ENCODE measurements at regions not wholly inside any gene's neighbourhood (a gene's known extent, or its start where the extent isn't known, plus 50 kb on each side); places are given as distances from the start of the nearest gene placed in this dataset.
"Not testable (repeated sequence)": the region's sequence is repeated elsewhere in the genome, so short reads cannot be mapped to it uniquely, and the experiment has no call there.

GRCh38 chr4:164676152-164676551 is 77.8 kb upstream of the SMIM31 start:
- H3K27ac ChIP-seq (ENCODE audit: low read depth, low read length); H3K4me3 ChIP-seq (ENCODE audit: low read length); H3K36me3 Mint-ChIP-seq; H3K4me3 Mint-ChIP-seq; H3K4me1 ChIP-seq (ENCODE audit: control insufficient read depth in 2 of 2, insufficient read depth in 2 of 2, low read length in 2 of 2); H3K9me3 Mint-ChIP-seq; ATAC-seq; DNase-seq; H3K4me1 Mint-ChIP-seq; H3K9me3 ChIP-seq (ENCODE audit: control insufficient read depth in 2 of 3, low read length in 3 of 3); H3K27me3 ChIP-seq (ENCODE audit: control insufficient read depth in 2 of 2, insufficient read depth in 2 of 2, low read length in 2 of 2); CTCF ChIA-PET; H3K27ac Mint-ChIP-seq; H3K36me3 ChIP-seq (ENCODE audit: control insufficient read depth in 2 of 3, insufficient read depth in 3 of 3, low read length in 3 of 3); H3K27me3 Mint-ChIP-seq; POLR2A ChIA-PET: not testable (repeated sequence)
- intact Hi-C loops (cut with micrococcal nuclease) = loop anchor here in 1 of 2 donors (5.0 kb wide), 1 partner anchor 1494 kb away; no protein-coding TSS in a partner anchor

- Mint-ChIP-seq H3K36me3 (no peaks in the 10 kb centered on the region), H3K9me3 (peaks cover 0 to 1% (median 0%) of the 10 kb centered on the region in 11 donors), H3K27ac (no peak overlapping the region), H3K4me3 (no peak overlapping the region), H3K4me1 (no peaks in the 10 kb centered on the region), H3K27me3 (peaks cover 0 to 15% (median 5%) of the 10 kb centered on the region in 5 donors)
- no peak overlapping the region for H3K4me3 ChIP-seq (ENCODE audit: low read length)
- no peaks in the 10 kb centered on the region for H3K9me3 ChIP-seq (ENCODE audit: control insufficient read depth in 2 of 3, low read length in 3 of 3)
- H3K4me1 ChIP-seq (ENCODE audit: control insufficient read depth in 2 of 2, insufficient read depth in 2 of 2, low read length in 2 of 2) = no peaks in the 10 kb centered on the region
- POLR2A ChIA-PET = no interaction called here
- H3K36me3 ChIP-seq (ENCODE audit: control insufficient read depth in 2 of 3, insufficient read depth in 3 of 3, low read length in 3 of 3) = no peaks in the 10 kb centered on the region
- ATAC-seq (no peak), DNase-seq (no peak)
- H3K27ac ChIP-seq (ENCODE audit: low read depth, low read length) = no peak overlapping the region
- CTCF ChIA-PET = no interaction called here
- no peaks in the 10 kb centered on the region for H3K27me3 ChIP-seq (ENCODE audit: control insufficient read depth in 2 of 2, insufficient read depth in 2 of 2, low read length in 2 of 2)
- intact Hi-C loops (cut with micrococcal nuclease) = no loop called here
Measured at GRCh38 chr4:164683040-164683439, 70.9 kb upstream of the SMIM31 start.

DNA sequence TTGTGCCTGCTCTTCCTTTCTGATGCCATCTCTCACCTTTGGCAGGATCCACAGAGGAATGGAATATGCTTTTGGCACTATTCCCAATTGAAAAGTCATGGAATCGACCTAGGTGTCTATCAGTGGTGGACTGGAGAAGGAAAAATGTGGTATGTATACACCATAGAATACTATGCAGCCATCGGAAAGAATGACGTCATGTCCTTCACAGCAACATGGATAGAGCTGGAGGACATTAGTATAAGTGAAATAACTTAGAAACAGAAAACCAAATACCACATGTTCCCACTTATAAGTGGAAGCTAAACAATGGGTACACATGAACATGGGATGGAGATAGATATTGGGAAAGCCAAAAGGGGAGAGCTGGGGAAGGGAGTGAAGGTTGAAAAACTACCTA is 58.3 kb upstream of the SMIM31 start:
- no peak overlapping the region for H3K4me3 Mint-ChIP-seq
- no peaks in the 10 kb centered on the region for H3K4me1 ChIP-seq (ENCODE audit: control insufficient read depth in 2 of 2, insufficient read depth in 2 of 2, low read length in 2 of 2)
- DNase-seq = no peak
- no peaks in the 10 kb centered on the region for H3K36me3 Mint-ChIP-seq
- H3K4me1 Mint-ChIP-seq = no peaks in the 10 kb centered on the region
- H3K27ac Mint-ChIP-seq = no peak overlapping the region
- intact Hi-C loops (cut with micrococcal nuclease) = no loop called here
- no peaks in the 10 kb centered on the region for H3K27me3 ChIP-seq (ENCODE audit: control insufficient read depth in 2 of 2, insufficient read depth in 2 of 2, low read length in 2 of 2)
- no peaks in the 10 kb centered on the region for H3K9me3 ChIP-seq (ENCODE audit: control insufficient read depth in 2 of 3, low read length in 3 of 3)
- no peak overlapping the region for H3K27ac ChIP-seq (ENCODE audit: low read depth, low read length)
- ChIA-PET POLR2A (no interaction called here), CTCF (no interaction called here)
- no peaks in the 10 kb centered on the region for H3K36me3 ChIP-seq (ENCODE audit: control insufficient read depth in 2 of 3, insufficient read depth in 3 of 3, low read length in 3 of 3)
- H3K9me3 Mint-ChIP-seq = peaks cover 0 to 4% (median 0%) of the 10 kb centered on the region in 11 donors
- ATAC-seq = no peak
- no peak overlapping the region for H3K4me3 ChIP-seq (ENCODE audit: low read length)
- peaks cover 0 to 5% (median 4%) of the 10 kb centered on the region in 5 donors for H3K27me3 Mint-ChIP-seq

- peaks cover 0 to 3% (median 0%) of the 10 kb centered on the region in 7 donors for H3K4me1 Mint-ChIP-seq
- H3K4me3 Mint-ChIP-seq = no peak overlapping the region
- H3K27ac Mint-ChIP-seq = peak overlapping the region in 1 of 9 donors; percentile 4
- Histone ChIP-seq H3K27ac (ENCODE audit: low read depth, low read length) (no peak overlapping the region), H3K4me3 (ENCODE audit: low read length) (no peak overlapping the region), H3K27me3 (ENCODE audit: control insufficient read depth in 2 of 2, insufficient read depth in 2 of 2, low read length in 2 of 2) (no peaks in the 10 kb centered on the region), H3K4me1 (ENCODE audit: control insufficient read depth in 2 of 2, insufficient read depth in 2 of 2, low read length in 2 of 2) (no peaks in the 10 kb centered on the region), H3K36me3 (ENCODE audit: control insufficient read depth in 2 of 3, insufficient read depth in 3 of 3, low read length in 3 of 3) (no peaks in the 10 kb centered on the region), H3K9me3 (ENCODE audit: control insufficient read depth in 2 of 3, low read length in 3 of 3) (no peaks in the 10 kb centered on the region)
- intact Hi-C loops (cut with micrococcal nuclease) = loop anchor here in 1 of 2 donors (2.0 kb wide), 1 partner anchor 32 kb away; no protein-coding TSS in a partner anchor
- ATAC-seq (no peak), DNase-seq (no peak)
- POLR2A ChIA-PET = no interaction called here
- H3K36me3 Mint-ChIP-seq = no peaks in the 10 kb centered on the region
- H3K27me3 Mint-ChIP-seq = peaks cover 3 to 13% (median 4%) of the 10 kb centered on the region in 5 donors
- peaks cover 0 to 4% (median 0%) of the 10 kb centered on the region in 11 donors for H3K9me3 Mint-ChIP-seq
- CTCF ChIA-PET = no interaction called here
Measured at GRCh38 chr4:164700471-164700870, 53.5 kb upstream of the SMIM31 start.

- H3K27me3 ChIP-seq (ENCODE audit: control insufficient read depth in 2 of 2, insufficient read depth in 2 of 2, low read length in 2 of 2) = no peaks in the 10 kb centered on the region
- ChIA-PET CTCF (no interaction called here), POLR2A (no interaction called here)
- ATAC-seq = no peak
- Mint-ChIP-seq H3K9me3 (peaks cover 0 to 4% (median 0%) of the 10 kb centered on the region in 11 donors), H3K4me3 (no peak overlapping the region), H3K36me3 (no peaks in the 10 kb centered on the region), H3K4me1 (peaks cover 0 to 3% (median 0%) of the 10 kb centered on the region in 7 donors), H3K27me3 (peaks cover 0 to 19% (median 4%) of the 10 kb centered on the region in 5 donors), H3K27ac (no peak overlapping the region)
- no peak overlapping the region for H3K4me3 ChIP-seq (ENCODE audit: low read length)
- no peak overlapping the region for H3K27ac ChIP-seq (ENCODE audit: low read depth, low read length)
- intact Hi-C loops (cut with micrococcal nuclease) = loop anchor here in 1 of 2 donors (2.0 kb wide), 1 partner anchor 31 kb away; no protein-coding TSS in a partner anchor
- no peak for DNase-seq
- no peaks in the 10 kb centered on the region for H3K36me3 ChIP-seq (ENCODE audit: control insufficient read depth in 2 of 3, insufficient read depth in 3 of 3, low read length in 3 of 3)
- H3K4me1 ChIP-seq (ENCODE audit: control insufficient read depth in 2 of 2, insufficient read depth in 2 of 2, low read length in 2 of 2) = no peaks in the 10 kb centered on the region
- H3K9me3 ChIP-seq (ENCODE audit: control insufficient read depth in 2 of 3, low read length in 3 of 3) = no peaks in the 10 kb centered on the region
Measured at GRCh38 chr4:164701665-164702064, 52.3 kb upstream of the SMIM31 start.
